BE2C (cell line): ENCODE measurements at regions not wholly inside any gene's neighbourhood (a gene's known extent, or its start where the extent isn't known, plus 50 kb on each side); places are given as distances from the start of the nearest gene placed in this dataset.

Experiments
- DNase-seq: peaks from one replicate; pipeline ENCODE4 v3.0.0-alpha.2; 2020
- H3K27me3 ChIP-seq: fragments of 250-450 bp; sonication (Bioruptor Pico); 2 replicates; pipeline ENCODE4 v1.5.1; 2020; ENCODE audit warnings: mild to moderate bottlenecking
- H3K36me3 ChIP-seq: fragments of 250-450 bp; sonication (Bioruptor Pico); 2 replicates; pipeline ENCODE4 v1.5.1; 2020; ENCODE audit warnings: mild to moderate bottlenecking
- H3K4me1 ChIP-seq: fragments of 250-450 bp; sonication (Bioruptor Pico); 2 replicates; pipeline ENCODE4 v1.5.1; 2020
- H3K4me3 ChIP-seq: 2 replicates; pipeline ENCODE4 v1.5.1; 2011; ENCODE audit warnings: low read depth, low read length
- H3K9me3 ChIP-seq: fragments of 250-450 bp; sonication (Bioruptor Pico); 2 replicates; pipeline ENCODE4 v1.5.1; 2020
- CTCF ChIP-seq: IDR thresholded peaks from 2 replicates; pipeline ENCODE4 v1.5.1; 2012; ENCODE audit warnings: mild to moderate bottlenecking, low read depth, low read length

- no peaks in the 10 kb centered on the region for H3K27me3 ChIP-seq
- no peak for TF ChIP-seq CTCF
- H3K36me3 ChIP-seq, result no peaks in the 10 kb centered on the region
- no peak for DNase-seq
- no peaks in the 10 kb centered on the region for H3K9me3 ChIP-seq
- no peak overlapping the region for H3K4me3 ChIP-seq
- H3K4me1 ChIP-seq, result no peaks in the 10 kb centered on the region
These were observed 1006.7 kb upstream of the GOT2 start for GRCh38 chr16:59740858-59741257.

- Histone ChIP-seq H3K4me1 (no peaks in the 10 kb centered on the region), H3K36me3 (no peaks in the 10 kb centered on the region), H3K27me3 (no peaks in the 10 kb centered on the region), H3K4me3 (no peak overlapping the region), H3K9me3 (no peaks in the 10 kb centered on the region)
- no peak for TF ChIP-seq CTCF
- DNase-seq, result no peak
These were observed 1003.2 kb upstream of the GOT2 start for GRCh38 chr16:59737274-59737673.

- H3K36me3 ChIP-seq, result no peaks in the 10 kb centered on the region
- DNase-seq, result no peak
- no peak overlapping the region for H3K4me3 ChIP-seq
- no peak for TF ChIP-seq CTCF
- H3K9me3 ChIP-seq, result no peaks in the 10 kb centered on the region; the same call in 1 of the 2 replicates
- H3K4me1 ChIP-seq, result no peaks in the 10 kb centered on the region
- H3K27me3 ChIP-seq, result no peaks in the 10 kb centered on the region
These were observed 999.2 kb upstream of the GOT2 start for GRCh38 chr16:59733321-59733720.

GRCh38 chr16:59729613-59730012 is 995.5 kb upstream of the GOT2 start:
- TF ChIP-seq CTCF, result no peak
- H3K9me3 ChIP-seq, result no peaks in the 10 kb centered on the region; the same call in 1 of the 2 replicates
- no peaks in the 10 kb centered on the region for H3K4me1 ChIP-seq
- no peaks in the 10 kb centered on the region for H3K27me3 ChIP-seq
- no peaks in the 10 kb centered on the region for H3K36me3 ChIP-seq
- no peak overlapping the region for H3K4me3 ChIP-seq
- DNase-seq, result no peak

- no peaks in the 10 kb centered on the region for H3K9me3 ChIP-seq
- no peak overlapping the region for H3K4me3 ChIP-seq
- H3K27me3 ChIP-seq, result no peaks in the 10 kb centered on the region
- no peak for DNase-seq
- no peak for TF ChIP-seq CTCF
- H3K4me1 ChIP-seq, result no peaks in the 10 kb centered on the region
- no peaks in the 10 kb centered on the region for H3K36me3 ChIP-seq
These were observed 985.0 kb upstream of the GOT2 start for GRCh38 chr16:59719121-59719520.

- Histone ChIP-seq H3K9me3 (no peaks in the 10 kb centered on the region; the same call in 1 of the 2 replicates), H3K27me3 (no peaks in the 10 kb centered on the region), H3K4me1 (no peaks in the 10 kb centered on the region), H3K36me3 (no peaks in the 10 kb centered on the region), H3K4me3 (no peak overlapping the region)
- TF ChIP-seq CTCF, result no peak
- no peak for DNase-seq
These were observed 973.5 kb upstream of the GOT2 start for GRCh38 chr16:59707436-59708226.
